H9 (cell line): ENCODE measurements at regions not wholly inside any gene's neighbourhood (a gene's known extent, or its start where the extent isn't known, plus 50 kb on each side); places are given as distances from the start of the nearest gene placed in this dataset.

Source experiments
- DNase-seq: peaks from one replicate; pipeline ENCODE4 v3.0.0-alpha.2; 2017
- H2AFZ ChIP-seq: one replicate; pipeline ENCODE4 v1.6.1; 2013; ENCODE audit warnings: mild to moderate bottlenecking, low read length, control low read depth, moderate library complexity
- H2AK5ac ChIP-seq: 2 replicates; pipeline ENCODE4 v1.6.1; 2013; ENCODE audit warnings: low read length, control low read depth, mixed read lengths; ENCODE audit not compliant: insufficient read length
- H2BK120ac ChIP-seq: one replicate; pipeline ENCODE4 v1.6.1; 2013; ENCODE audit warnings: low read depth, mild to moderate bottlenecking, low read length, control low read depth, inconsistent platforms; ENCODE audit not compliant: poor library complexity, severe bottlenecking
- H2BK12ac ChIP-seq: 2 replicates; pipeline ENCODE4 v1.6.1; 2013; ENCODE audit warnings: low read length, control low read depth, mixed read lengths, low read depth; ENCODE audit not compliant: insufficient read length
- H2BK15ac ChIP-seq: 2 replicates; pipeline ENCODE4 v1.6.1; 2013; ENCODE audit warnings: low read depth, low read length, control low read depth
- H2BK20ac ChIP-seq: one replicate; pipeline ENCODE4 v1.6.1; 2013; ENCODE audit warnings: low read depth, mild to moderate bottlenecking, low read length, control low read depth, inconsistent platforms; ENCODE audit not compliant: poor library complexity, severe bottlenecking
- H2BK5ac ChIP-seq: 2 replicates; pipeline ENCODE4 v1.6.1; 2013; ENCODE audit warnings: low read length, control low read depth, mixed read lengths; ENCODE audit not compliant: insufficient read length
- H3K14ac ChIP-seq: 2 replicates; pipeline ENCODE4 v1.6.1; 2013; ENCODE audit warnings: low read length, control low read depth; ENCODE audit not compliant: insufficient read depth
- H3K18ac ChIP-seq: 2 replicates; pipeline ENCODE4 v1.6.1; 2013; ENCODE audit warnings: low read depth, mild to moderate bottlenecking, mixed read lengths, low read length, control low read depth; ENCODE audit not compliant: insufficient read length
- H3K23ac ChIP-seq: 2 replicates; pipeline ENCODE4 v1.6.1; 2013; ENCODE audit warnings: low read length, control low read depth, mixed read lengths, low read depth; ENCODE audit not compliant: insufficient read length
- H3K23me2 ChIP-seq: 2 replicates; pipeline ENCODE4 v1.6.1; 2013; ENCODE audit warnings: low read depth, mild to moderate bottlenecking, mixed read lengths, low read length, control low read depth; ENCODE audit not compliant: insufficient read length, poor library complexity, severe bottlenecking
- H3K27ac ChIP-seq: 2 replicates; pipeline ENCODE4 v1.5.1; 2013; ENCODE audit warnings: low read length, control low read depth, mixed read lengths, low read depth; ENCODE audit not compliant: insufficient read length
- H3K27me3 ChIP-seq: 2 replicates; pipeline ENCODE4 v1.6.1; 2013; ENCODE audit warnings: low read length, control low read depth, inconsistent platforms; ENCODE audit not compliant: insufficient read depth
- H3K4ac ChIP-seq: 2 replicates; pipeline ENCODE4 v1.6.1; 2013; ENCODE audit warnings: low read depth, mild to moderate bottlenecking, control low read depth, inconsistent platforms, low read length, moderate library complexity
- H3K4me1 ChIP-seq: 2 replicates; pipeline ENCODE4 v1.6.1; 2013; ENCODE audit warnings: low read length, control low read depth, inconsistent platforms; ENCODE audit not compliant: insufficient read depth
- H3K4me2 ChIP-seq: 2 replicates; pipeline ENCODE4 v1.6.1; 2013; ENCODE audit warnings: low read length, control low read depth, mixed read lengths; ENCODE audit not compliant: insufficient read length, insufficient read depth
- H3K56ac ChIP-seq: 2 replicates; pipeline ENCODE4 v1.6.1; 2013; ENCODE audit warnings: low read depth, mild to moderate bottlenecking, mixed read lengths, low read length, control low read depth; ENCODE audit not compliant: insufficient read length
- H3K79me1 ChIP-seq: 2 replicates; pipeline ENCODE4 v1.6.1; 2013; ENCODE audit warnings: low read depth, mild to moderate bottlenecking, moderate library complexity, low read length, control low read depth, inconsistent platforms; ENCODE audit not compliant: insufficient read depth, poor library complexity, severe bottlenecking
- H3K79me2 ChIP-seq: 2 replicates; pipeline ENCODE4 v1.6.1; 2013; ENCODE audit warnings: low read length, control low read depth, inconsistent platforms; ENCODE audit not compliant: insufficient read depth
- H3K9ac ChIP-seq: 2 replicates; pipeline ENCODE4 v1.6.1; 2013; ENCODE audit warnings: low read length, control low read depth, mixed read lengths; ENCODE audit not compliant: insufficient read length; ENCODE audit errors: extremely low read depth
- H3K9me3 ChIP-seq: one replicate; pipeline ENCODE4 v1.6.1; 2013; ENCODE audit warnings: low read depth, low read length, inconsistent platforms; ENCODE audit not compliant: control insufficient read depth
- H3T11ph ChIP-seq: one replicate; pipeline ENCODE4 v1.6.1; 2013; ENCODE audit warnings: mild to moderate bottlenecking, low read length, control low read depth, inconsistent platforms
- H4K20me1 ChIP-seq: one replicate; pipeline ENCODE4 v1.6.1; 2013; ENCODE audit not compliant: control insufficient read depth, insufficient read length, insufficient read depth
- H4K5ac ChIP-seq: 2 replicates; pipeline ENCODE4 v1.6.1; 2013; ENCODE audit warnings: low read depth, mild to moderate bottlenecking, mixed read lengths, low read length, control low read depth; ENCODE audit not compliant: insufficient read length
- H4K8ac ChIP-seq: replicated peaks from 2 replicates; pipeline ENCODE4 v1.6.1; 2013; ENCODE audit warnings: low read length, control low read depth, mixed read lengths, low read depth; ENCODE audit not compliant: insufficient read length
- H4K91ac ChIP-seq: 2 replicates; pipeline ENCODE4 v1.6.1; 2013; ENCODE audit warnings: low read depth, mild to moderate bottlenecking, moderate library complexity, mixed read lengths, low read length, control low read depth; ENCODE audit not compliant: insufficient read length
- H3K27ac Mint-ChIP-seq, 3 experiments: 2 replicates in 2 of 3; 3 replicates in 1 of 3; pipeline ENCODE4 v1.8.0; 2020 to 2021; ENCODE audit warnings: mixed read lengths in 3 of 3, mild to moderate bottlenecking in 1 of 3, moderate library complexity in 1 of 3
- H3K27me3 Mint-ChIP-seq: 2 replicates; pipeline ENCODE4 v1.8.0; 2021; ENCODE audit warnings: low read depth, mild to moderate bottlenecking, moderate library complexity, mixed read lengths
- H3K36me3 Mint-ChIP-seq, 3 experiments: 2 replicates in 2 of 3; 3 replicates in 1 of 3; pipeline ENCODE4 v1.8.0; 2020 to 2021; ENCODE audit warnings: low read depth in 3 of 3, mixed read lengths in 3 of 3; ENCODE audit not compliant: insufficient read depth in 1 of 3
- H3K4me1 Mint-ChIP-seq, 2 experiments: 2 replicates each; pipeline ENCODE4 v1.8.0; 2020; ENCODE audit warnings: mixed read lengths in 2 of 2
- H3K4me3 Mint-ChIP-seq, 2 experiments: 2 replicates in 1 of 2; 3 replicates in 1 of 2; pipeline ENCODE4 v1.8.0; 2020 to 2021; ENCODE audit warnings: mild to moderate bottlenecking in 2 of 2, mixed read lengths in 2 of 2, moderate library complexity in 1 of 2
- H3K9me3 Mint-ChIP-seq, 2 experiments: 2 replicates in 1 of 2; 3 replicates in 1 of 2; pipeline ENCODE4 v1.8.0; 2020; ENCODE audit warnings: mild to moderate bottlenecking in 2 of 2, mixed read lengths in 2 of 2, moderate library complexity in 1 of 2
- CTCF ChIP-seq: fragments of 200-600 bp; sonication (generic); conservative IDR thresholded peaks from 3 replicates; pipeline ENCODE4 v1.8.0; 2021; ENCODE audit warnings: antibody characterized with exemption, mild to moderate bottlenecking
- WGBS: extraction: QIAGEN DNeasy Blood & Tissue Kit; methylation state at CpG from one replicate; pipeline ENCODE4 v1.1.7; 2013; ENCODE audit warnings: missing lambda C conversion rate, low lambda C conversion rate, mixed read lengths; ENCODE audit not compliant: insufficient read length; ENCODE audit errors: extremely low coverage; 5-methylcytosine and 5-hydroxymethylcytosine counted together

GRCh38 chr6:4355241-4355640 is 219.9 kb upstream of the ECI2 start:
- no peak overlapping the region for H2AK5ac ChIP-seq
- Mint-ChIP-seq H3K4me1 (peaks cover 18 to 31% of the 10 kb centered on the region in 2 experiments), H3K9me3 (peaks cover 3 to 7% of the 10 kb centered on the region in 2 experiments; a peak in 2 of 5 replicates), H3K36me3 (peaks cover 0 to 2% (median 0%) of the 10 kb centered on the region in 3 experiments; a peak in 2 of 7 replicates), H3K4me3 (no peak overlapping the region), H3K27me3 (peaks cover 6% of the 10 kb centered on the region; the same call in 1 of the 2 replicates), H3K27ac (peak overlapping the region in 1 of 3 experiments; percentile 20; a peak in 2 of 7 replicates)
- no peak overlapping the region for H2BK15ac ChIP-seq
- no peaks in the 10 kb centered on the region for H3K9me3 ChIP-seq
- no peaks in the 10 kb centered on the region for H3K79me1 ChIP-seq
- H4K5ac ChIP-seq, result no peak overlapping the region
- no peak overlapping the region for H3T11ph ChIP-seq
- H3K4me1 ChIP-seq, result peaks cover 2% of the 10 kb centered on the region
- no peak overlapping the region for H2BK12ac ChIP-seq
- H2BK20ac ChIP-seq, result no peak overlapping the region
- H3K27ac ChIP-seq, result no peak overlapping the region
- H4K20me1 ChIP-seq, result no peaks in the 10 kb centered on the region
- H4K91ac ChIP-seq, result no peak overlapping the region
- no peak overlapping the region for H3K4ac ChIP-seq
- no peak overlapping the region for H3K14ac ChIP-seq
- no peak overlapping the region for H3K9ac ChIP-seq
- H3K79me2 ChIP-seq, result no peaks in the 10 kb centered on the region
- H3K56ac ChIP-seq, result no peak overlapping the region
- no peak overlapping the region for H2BK5ac ChIP-seq
- no CpG with 5 or more reads among the region's 5 CpGs for WGBS
- no peak overlapping the region for H3K18ac ChIP-seq
- H3K27me3 ChIP-seq, result no peaks in the 10 kb centered on the region; the same call in 1 of the 2 replicates
- no peak overlapping the region for H3K4me2 ChIP-seq
- H3K23me2 ChIP-seq, result no peaks in the 10 kb centered on the region
- no peak overlapping the region for H2AFZ ChIP-seq
- H4K8ac ChIP-seq, result no peak overlapping the region
- no peak overlapping the region for H3K23ac ChIP-seq
- no peak for DNase-seq
- TF ChIP-seq CTCF, result no peak
- no peak overlapping the region for H2BK120ac ChIP-seq
